ENCODE measurements at regions not wholly inside any gene's neighbourhood (a gene's known extent, or its start where the extent isn't known, plus 50 kb on each side); places are given as distances from the start of the nearest gene placed in this dataset.

GRCh38 chr5:117671551-117671950 lies 1096.9 kb upstream of the SEMA6A start:
- DNase-seq (ENCODE audit: extremely low spot score) = no peak
- ChIA-PET CTCF (interaction anchor here (1.6 kb wide), 1 partner anchor 9 kb away, joined by 5 read pairs; no protein-coding TSS in a partner anchor), POLR2A (no interaction called here)
- TF ChIP-seq CTCF (IDR thresholded peaks at IDR 0.05; ENCODE audit: control extremely low read depth, extremely low read depth, low read depth, missing control alignments) = no peak

GRCh38 chr5:117667105-117667504 lies 1092.5 kb upstream of the SEMA6A start:
- DNase-seq (ENCODE audit: extremely low spot score) = no peak
- CTCF ChIA-PET = no interaction called here
- POLR2A ChIA-PET = no interaction called here
- no peak for TF ChIP-seq CTCF (IDR thresholded peaks at IDR 0.05; ENCODE audit: control extremely low read depth, extremely low read depth, low read depth, missing control alignments)

GRCh38 chr5:117665121-117665520 lies 1090.5 kb upstream of the SEMA6A start:
- CTCF ChIA-PET = no interaction called here
- POLR2A ChIA-PET = no interaction called here
- TF ChIP-seq CTCF (IDR thresholded peaks at IDR 0.05; ENCODE audit: control extremely low read depth, extremely low read depth, low read depth, missing control alignments) = no peak
- no peak for DNase-seq (ENCODE audit: extremely low spot score)

DNA sequence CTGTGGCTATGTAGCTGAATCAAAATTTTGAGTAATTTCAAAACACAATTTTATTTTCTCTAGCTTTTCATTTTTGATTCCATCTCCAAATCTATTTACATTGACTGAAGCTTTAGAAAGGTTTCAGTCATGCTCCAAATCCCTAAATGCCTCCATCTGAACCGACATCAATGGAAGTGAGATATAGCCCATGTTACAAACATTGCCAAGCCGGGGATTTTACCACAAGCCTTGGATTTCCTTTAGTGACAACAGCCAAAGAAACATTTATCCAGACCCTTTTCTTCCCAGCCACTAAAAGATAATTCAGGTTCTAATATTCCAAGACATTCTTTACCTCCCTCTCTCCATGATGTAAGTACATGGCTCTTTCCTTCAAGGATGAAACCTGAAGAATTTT lies 1087.7 kb upstream of the SEMA6A start:
- CTCF ChIA-PET = interaction anchor here (2.1 kb wide), 1 partner anchor 10 kb away, joined by 5 read pairs; no protein-coding TSS in a partner anchor
- POLR2A ChIA-PET = no interaction called here
- no peak for TF ChIP-seq CTCF (IDR thresholded peaks at IDR 0.05; ENCODE audit: control extremely low read depth, extremely low read depth, low read depth, missing control alignments)
- no peak for DNase-seq (ENCODE audit: extremely low spot score)

- ChIA-PET CTCF (interaction anchor here (1.5 kb wide), 1 partner anchor 20 kb away, joined by 4 read pairs; no protein-coding TSS in a partner anchor), POLR2A (no interaction called here)
- no peak for DNase-seq (ENCODE audit: extremely low spot score)
- TF ChIP-seq CTCF (IDR thresholded peaks at IDR 0.05; ENCODE audit: control extremely low read depth, extremely low read depth, low read depth, missing control alignments) = no peak
Observed at GRCh38 chr5:117657541-117657940, 1082.9 kb upstream of the SEMA6A start.

- no peak for DNase-seq (ENCODE audit: extremely low spot score)
- POLR2A ChIA-PET = no interaction called here
- no peak for TF ChIP-seq CTCF (IDR thresholded peaks at IDR 0.05; ENCODE audit: control extremely low read depth, extremely low read depth, low read depth, missing control alignments)
- CTCF ChIA-PET = interaction anchor here (1.0 to 1.6 kb wide), 2 partner anchors 20 to 24 kb away, joined by 3 read pairs; no protein-coding TSS in a partner anchor
Observed at GRCh38 chr5:117652958-117653280, 1078.3 kb upstream of the SEMA6A start.
